HG03064 (cell line): ENCODE measurements at regions not wholly inside any gene's neighbourhood (a gene's known extent, or its start where the extent isn't known, plus 50 kb on each side); places are given as distances from the start of the nearest gene placed in this dataset.

Source experiments
- ATAC-seq: cut with Tn5 transposase; IDR thresholded peaks from one replicate; pipeline ENCODE4 v1.9.1; 2021; ENCODE audit warnings: low read depth; ENCODE audit not compliant: unreplicated experiment

- no peak for ATAC-seq
These were observed 196.4 kb upstream of the KCNJ16 start for GRCh38 chr17:69878661-69879060.

GRCh38 chr17:69879576-69879975 is 195.4 kb upstream of the KCNJ16 start:
- no peak for ATAC-seq

- no peak for ATAC-seq
These were observed 194.4 kb upstream of the KCNJ16 start for GRCh38 chr17:69880591-69881112.

- no peak for ATAC-seq
These were observed 192.7 kb upstream of the KCNJ16 start for GRCh38 chr17:69882281-69882680.

GRCh38 chr17:69883120-69883519 is 191.9 kb upstream of the KCNJ16 start:
- ATAC-seq: no peak

- no peak for ATAC-seq
These were observed 190.7 kb upstream of the KCNJ16 start for GRCh38 chr17:69884356-69884755.

- ATAC-seq: no peak
These were observed 190.2 kb upstream of the KCNJ16 start for GRCh38 chr17:69884846-69885245.

GRCh38 chr17:69898601-69899000 is 176.4 kb upstream of the KCNJ16 start:
- ATAC-seq: no peak

- ATAC-seq: no peak
These were observed 174.9 kb upstream of the KCNJ16 start for GRCh38 chr17:69900101-69900500.

- ATAC-seq: no peak
These were observed 174.2 kb upstream of the KCNJ16 start for GRCh38 chr17:69900829-69901228.

GRCh38 chr17:69906306-69906705 is 168.7 kb upstream of the KCNJ16 start:
- ATAC-seq: no peak

- no peak for ATAC-seq
These were observed 167.7 kb upstream of the KCNJ16 start for GRCh38 chr17:69907132-69907847.

- ATAC-seq: no peak
These were observed 166.2 kb upstream of the KCNJ16 start for GRCh38 chr17:69908626-69909368.

GRCh38 chr17:69909389-69909788 is 165.6 kb upstream of the KCNJ16 start:
- ATAC-seq: no peak

- ATAC-seq: no peak
These were observed 162.2 kb upstream of the KCNJ16 start for GRCh38 chr17:69912805-69913204.

GRCh38 chr17:69913216-69913615 is 161.8 kb upstream of the KCNJ16 start:
- ATAC-seq: no peak

- ATAC-seq: no peak
These were observed 161.4 kb upstream of the KCNJ16 start for GRCh38 chr17:69913616-69914015.

GRCh38 chr17:69914520-69914919 is 160.5 kb upstream of the KCNJ16 start:
- no peak for ATAC-seq

- ATAC-seq: no peak
These were observed 158.3 kb upstream of the KCNJ16 start for GRCh38 chr17:69916761-69917160.

GRCh38 chr17:69918164-69918563 is 156.9 kb upstream of the KCNJ16 start:
- no peak for ATAC-seq

- no peak for ATAC-seq
These were observed 155.2 kb upstream of the KCNJ16 start for GRCh38 chr17:69919789-69920188.

- ATAC-seq: no peak
These were observed 154.0 kb upstream of the KCNJ16 start for GRCh38 chr17:69921046-69921445.
